GM21526 (cell line): ENCODE measurements at regions not wholly inside any gene's neighbourhood (a gene's known extent, or its start where the extent isn't known, plus 50 kb on each side); places are given as distances from the start of the nearest gene placed in this dataset.

Experiments used
- ATAC-seq: cut with Tn5 transposase; IDR thresholded peaks from one replicate; pipeline ENCODE4 v1.9.1; 2021; ENCODE audit warnings: moderate library complexity; ENCODE audit not compliant: unreplicated experiment, low FRiP score

DNA sequence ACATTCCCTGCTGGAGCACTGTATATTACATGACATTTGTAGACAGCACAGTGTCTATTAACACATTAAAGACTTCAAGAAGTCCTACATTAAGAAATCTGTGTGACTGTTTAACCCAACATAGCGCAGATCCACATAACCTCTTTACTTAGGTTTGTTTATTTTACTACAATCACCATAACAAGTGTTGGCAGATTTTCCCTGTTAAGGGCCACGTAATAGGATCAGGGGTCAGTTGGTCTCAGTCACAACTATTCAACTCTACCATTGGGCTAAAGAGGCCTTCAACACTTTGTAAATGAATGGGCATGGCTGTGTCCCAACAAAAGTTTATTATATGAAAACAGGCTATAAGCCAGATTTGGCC is 51.3 kb upstream of the ADORA2B start:
- no peak for ATAC-seq

DNA sequence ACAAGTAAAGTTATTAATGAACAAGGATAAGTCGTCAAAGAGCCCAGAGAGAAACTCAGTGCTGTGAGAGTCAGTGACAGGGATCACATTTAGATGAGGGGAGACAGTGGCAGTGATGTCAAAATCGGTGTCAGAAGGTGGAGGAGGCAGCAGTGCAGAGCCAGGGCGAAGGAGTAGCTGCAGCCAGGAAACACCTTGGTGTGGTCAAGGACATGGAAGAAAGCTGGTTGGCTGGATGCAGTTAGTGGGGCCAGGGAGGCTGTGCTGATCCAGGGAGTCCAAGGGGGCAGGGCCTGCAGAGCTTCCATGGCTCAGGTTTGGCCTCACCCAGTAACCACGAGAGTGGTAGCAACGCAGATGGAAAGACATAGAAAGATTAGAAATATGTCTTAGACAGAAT is 50.7 kb upstream of the ADORA2B start:
- ATAC-seq, result no peak

GRCh38 chr17:15894913-15895658 is 49.8 kb upstream of the ADORA2B start:
- no peak for ATAC-seq
